ENCODE measurements at regions not wholly inside any gene's neighbourhood (a gene's known extent, or its start where the extent isn't known, plus 50 kb on each side); places are given as distances from the start of the nearest gene placed in this dataset.

GRCh38 chr13:90168953-90169352 lies 1178.5 kb upstream of the MIR17HG start:
- no peak overlapping the region for H3K27ac ChIP-seq
- H3K4me3 ChIP-seq, result no peak overlapping the region
- no peak overlapping the region for H3K9ac ChIP-seq (ENCODE audit: insufficient read length)
- no peaks in the 10 kb centered on the region for H3K36me3 ChIP-seq (ENCODE audit: insufficient read depth, low read length)
- H3K9me3 ChIP-seq (ENCODE audit: low read depth, low read length), result no peaks in the 10 kb centered on the region
- TF ChIP-seq POLR2AphosphoS5 (IDR thresholded peaks at IDR 0.05; ENCODE audit: borderline replicate concordance, low read depth, low read length) (no peak), FOXP2 (optimal IDR thresholded peaks at IDR 0.05; ENCODE audit: control extremely low read depth, extremely low read length, insufficient read depth) (no peak), EZH2 (IDR thresholded peaks at IDR 0.05) (no peak)
- no peak for DNase-seq (ENCODE audit: low read depth, low spot score)

GRCh38 chr13:90170208-90170607 lies 1177.3 kb upstream of the MIR17HG start:
- no peak for TF ChIP-seq POLR2AphosphoS5 (IDR thresholded peaks at IDR 0.05; ENCODE audit: borderline replicate concordance, low read depth, low read length)
- TF ChIP-seq EZH2 (IDR thresholded peaks at IDR 0.05), result no peak
- TF ChIP-seq FOXP2 (optimal IDR thresholded peaks at IDR 0.05; ENCODE audit: control extremely low read depth, extremely low read length, insufficient read depth), result no peak
- Histone ChIP-seq H3K9ac (ENCODE audit: insufficient read length) (no peak overlapping the region), H3K9me3 (ENCODE audit: low read depth, low read length) (no peaks in the 10 kb centered on the region), H3K27ac (no peak overlapping the region), H3K4me3 (no peak overlapping the region), H3K36me3 (ENCODE audit: insufficient read depth, low read length) (no peaks in the 10 kb centered on the region)
- DNase-seq (ENCODE audit: low read depth, low spot score), result no peak

DNA sequence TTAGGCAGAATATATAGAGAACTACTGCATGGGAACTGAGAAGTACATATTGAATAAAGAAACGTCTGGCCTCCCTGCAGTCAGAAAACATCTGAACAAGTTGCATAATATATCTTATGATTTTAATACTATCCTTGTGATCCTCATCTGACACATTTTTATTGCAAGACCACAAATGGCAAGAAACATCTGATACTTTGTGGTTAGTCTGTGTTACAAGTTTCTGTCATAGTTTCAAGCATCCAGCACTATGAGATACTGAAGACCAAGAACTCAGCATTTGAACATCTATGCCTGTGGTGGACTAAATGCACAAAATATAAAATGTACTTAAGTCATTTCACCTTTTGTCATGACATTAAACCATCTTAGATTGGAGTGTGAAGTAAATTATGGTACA lies 1175.8 kb upstream of the MIR17HG start:
- Histone ChIP-seq H3K9ac (ENCODE audit: insufficient read length) (no peak overlapping the region), H3K27ac (no peak overlapping the region), H3K4me3 (no peak overlapping the region), H3K9me3 (ENCODE audit: low read depth, low read length) (no peaks in the 10 kb centered on the region), H3K36me3 (ENCODE audit: insufficient read depth, low read length) (no peaks in the 10 kb centered on the region)
- TF ChIP-seq EZH2 (IDR thresholded peaks at IDR 0.05) (no peak), FOXP2 (optimal IDR thresholded peaks at IDR 0.05; ENCODE audit: control extremely low read depth, extremely low read length, insufficient read depth) (no peak), POLR2AphosphoS5 (IDR thresholded peaks at IDR 0.05; ENCODE audit: borderline replicate concordance, low read depth, low read length) (no peak)
- DNase-seq (ENCODE audit: low read depth, low spot score), result no peak

GRCh38 chr13:90177512-90177911 lies 1170.0 kb upstream of the MIR17HG start:
- TF ChIP-seq FOXP2 (optimal IDR thresholded peaks at IDR 0.05; ENCODE audit: control extremely low read depth, extremely low read length, insufficient read depth), result no peak
- no peak for TF ChIP-seq EZH2 (IDR thresholded peaks at IDR 0.05)
- TF ChIP-seq POLR2AphosphoS5 (IDR thresholded peaks at IDR 0.05; ENCODE audit: borderline replicate concordance, low read depth, low read length), result no peak
- H3K9ac ChIP-seq (ENCODE audit: insufficient read length), result no peak overlapping the region
- H3K36me3 ChIP-seq (ENCODE audit: insufficient read depth, low read length), result no peaks in the 10 kb centered on the region
- no peak for DNase-seq (ENCODE audit: low read depth, low spot score)
- no peaks in the 10 kb centered on the region for H3K9me3 ChIP-seq (ENCODE audit: low read depth, low read length)
- H3K4me3 ChIP-seq, result no peak overlapping the region
- H3K27ac ChIP-seq, result no peak overlapping the region

GRCh38 chr13:90184355-90184754 lies 1163.1 kb upstream of the MIR17HG start:
- H3K9ac ChIP-seq (ENCODE audit: insufficient read length), result no peak overlapping the region
- no peak overlapping the region for H3K27ac ChIP-seq
- no peak overlapping the region for H3K4me3 ChIP-seq
- DNase-seq (ENCODE audit: low read depth, low spot score), result no peak
- no peaks in the 10 kb centered on the region for H3K36me3 ChIP-seq (ENCODE audit: insufficient read depth, low read length)
- H3K9me3 ChIP-seq (ENCODE audit: low read depth, low read length), result no peaks in the 10 kb centered on the region
- no peak for TF ChIP-seq EZH2 (IDR thresholded peaks at IDR 0.05)
- no peak for TF ChIP-seq POLR2AphosphoS5 (IDR thresholded peaks at IDR 0.05; ENCODE audit: borderline replicate concordance, low read depth, low read length)
- TF ChIP-seq FOXP2 (optimal IDR thresholded peaks at IDR 0.05; ENCODE audit: control extremely low read depth, extremely low read length, insufficient read depth), result no peak

DNA sequence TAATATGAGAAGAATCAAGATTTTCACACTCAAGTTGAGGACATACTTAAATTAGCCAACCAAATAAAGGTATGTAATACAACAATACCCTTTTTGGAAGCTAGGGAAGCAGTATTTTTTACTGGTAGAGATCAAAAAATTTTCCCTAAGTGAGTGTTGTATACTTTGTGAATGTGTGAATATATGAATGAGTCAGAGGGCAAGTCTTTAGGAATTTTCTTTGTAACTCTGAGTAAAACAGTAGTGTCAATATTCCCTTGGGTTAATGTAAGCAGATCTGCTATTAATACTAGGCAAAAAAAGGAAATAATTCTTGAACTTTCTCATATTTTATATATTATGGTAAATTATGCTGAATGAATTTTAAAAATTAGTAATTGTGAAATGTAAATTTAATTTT lies 1161.8 kb upstream of the MIR17HG start:
- no peaks in the 10 kb centered on the region for H3K9me3 ChIP-seq (ENCODE audit: low read depth, low read length)
- DNase-seq (ENCODE audit: low read depth, low spot score), result no peak
- TF ChIP-seq POLR2AphosphoS5 (IDR thresholded peaks at IDR 0.05; ENCODE audit: borderline replicate concordance, low read depth, low read length) (no peak), FOXP2 (optimal IDR thresholded peaks at IDR 0.05; ENCODE audit: control extremely low read depth, extremely low read length, insufficient read depth) (no peak), EZH2 (IDR thresholded peaks at IDR 0.05) (no peak)
- no peak overlapping the region for H3K9ac ChIP-seq (ENCODE audit: insufficient read length)
- H3K4me3 ChIP-seq, result no peak overlapping the region
- no peak overlapping the region for H3K27ac ChIP-seq
- no peaks in the 10 kb centered on the region for H3K36me3 ChIP-seq (ENCODE audit: insufficient read depth, low read length)

DNA sequence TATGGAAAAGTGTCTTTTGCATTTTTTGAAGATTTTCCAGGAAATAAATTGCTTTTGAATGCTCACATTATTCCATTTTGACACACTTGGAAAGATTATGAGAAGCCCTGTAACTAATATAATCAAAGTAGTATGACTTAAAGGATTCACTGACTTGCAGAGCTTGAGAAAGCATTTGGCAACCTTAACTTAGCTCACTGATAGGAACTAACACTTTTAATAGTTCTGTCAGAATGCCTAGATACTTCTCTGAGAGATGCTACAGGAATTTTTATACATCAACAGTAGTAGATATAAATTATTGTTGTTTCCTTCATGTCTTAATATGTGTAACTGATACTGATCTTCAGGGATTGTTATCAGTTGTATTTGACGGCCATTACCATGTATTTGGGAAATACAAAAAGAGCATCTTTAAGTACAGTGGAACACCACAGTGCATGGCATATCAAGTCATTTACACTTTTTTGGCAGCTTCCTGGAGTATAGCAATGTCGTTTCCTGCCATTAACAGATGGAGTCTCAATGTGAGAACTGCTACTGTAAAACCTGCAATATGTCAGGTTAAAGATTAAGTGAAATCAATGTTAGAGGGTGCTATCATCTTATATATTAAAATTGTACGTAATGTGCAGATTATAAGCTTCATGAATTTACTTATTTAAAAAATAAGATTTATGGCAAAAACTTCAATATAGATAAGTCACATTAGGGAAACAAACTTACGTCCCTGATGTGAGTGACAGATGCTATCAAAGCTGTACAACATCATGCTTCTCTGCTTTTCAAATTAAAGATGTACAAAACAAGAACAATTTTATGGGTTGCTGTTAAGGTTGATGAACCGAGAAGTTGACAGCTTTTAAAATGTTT lies 1159.8 kb upstream of the MIR17HG start:
- no peaks in the 10 kb centered on the region for H3K36me3 ChIP-seq (ENCODE audit: insufficient read depth, low read length)
- H3K9ac ChIP-seq (ENCODE audit: insufficient read length), result no peak overlapping the region
- H3K27ac ChIP-seq, result no peak overlapping the region
- DNase-seq (ENCODE audit: low read depth, low spot score), result no peak
- H3K4me3 ChIP-seq, result no peak overlapping the region
- H3K9me3 ChIP-seq (ENCODE audit: low read depth, low read length), result no peaks in the 10 kb centered on the region
- no peak for TF ChIP-seq FOXP2 (optimal IDR thresholded peaks at IDR 0.05; ENCODE audit: control extremely low read depth, extremely low read length, insufficient read depth)
- TF ChIP-seq EZH2 (IDR thresholded peaks at IDR 0.05), result no peak
- TF ChIP-seq POLR2AphosphoS5 (IDR thresholded peaks at IDR 0.05; ENCODE audit: borderline replicate concordance, low read depth, low read length), result no peak

DNA sequence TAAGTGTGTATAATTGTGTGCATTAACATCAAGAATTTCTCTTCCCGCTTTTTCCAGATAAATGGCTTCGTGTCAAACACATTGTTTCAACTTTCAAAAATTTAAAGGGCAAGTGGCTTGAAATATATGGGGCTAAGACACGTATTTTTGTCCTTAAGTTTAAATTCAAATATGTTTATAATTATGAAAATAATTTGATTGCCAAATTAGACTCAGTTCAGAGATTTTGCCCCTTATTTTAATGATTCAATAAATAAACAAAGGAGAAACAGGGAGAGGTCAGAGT lies 1159.2 kb upstream of the MIR17HG start:
- no peaks in the 10 kb centered on the region for H3K36me3 ChIP-seq (ENCODE audit: insufficient read depth, low read length)
- TF ChIP-seq FOXP2 (optimal IDR thresholded peaks at IDR 0.05; ENCODE audit: control extremely low read depth, extremely low read length, insufficient read depth) (no peak), EZH2 (IDR thresholded peaks at IDR 0.05) (no peak), POLR2AphosphoS5 (IDR thresholded peaks at IDR 0.05; ENCODE audit: borderline replicate concordance, low read depth, low read length) (no peak)
- no peak overlapping the region for H3K4me3 ChIP-seq
- DNase-seq (ENCODE audit: low read depth, low spot score), result no peak
- no peaks in the 10 kb centered on the region for H3K9me3 ChIP-seq (ENCODE audit: low read depth, low read length)
- H3K27ac ChIP-seq, result no peak overlapping the region
- no peak overlapping the region for H3K9ac ChIP-seq (ENCODE audit: insufficient read length)

GRCh38 chr13:90197722-90198121 lies 1149.8 kb upstream of the MIR17HG start:
- Histone ChIP-seq H3K9ac (ENCODE audit: insufficient read length) (no peak overlapping the region), H3K36me3 (ENCODE audit: insufficient read depth, low read length) (no peaks in the 10 kb centered on the region), H3K9me3 (ENCODE audit: low read depth, low read length) (no peaks in the 10 kb centered on the region), H3K27ac (no peak overlapping the region), H3K4me3 (no peak overlapping the region)
- no peak for DNase-seq (ENCODE audit: low read depth, low spot score)
- TF ChIP-seq EZH2 (IDR thresholded peaks at IDR 0.05), result no peak
- no peak for TF ChIP-seq FOXP2 (optimal IDR thresholded peaks at IDR 0.05; ENCODE audit: control extremely low read depth, extremely low read length, insufficient read depth)
- TF ChIP-seq POLR2AphosphoS5 (IDR thresholded peaks at IDR 0.05; ENCODE audit: borderline replicate concordance, low read depth, low read length), result no peak
